ENCODE measurements at regions not wholly inside any gene's neighbourhood (a gene's known extent, or its start where the extent isn't known, plus 50 kb on each side); places are given as distances from the start of the nearest gene placed in this dataset.

GRCh38 chr1:208449951-208450350 lies 205.8 kb upstream of the PLXNA2 start:
- Histone ChIP-seq H3K36me3 (ENCODE audit: control insufficient read depth, insufficient read depth, low read length) (no peaks in the 10 kb centered on the region), H3K27me3 (ENCODE audit: control insufficient read depth, insufficient read depth, low read length) (no peaks in the 10 kb centered on the region), H3K4me3 (ENCODE audit: low read depth, low read length) (no peak overlapping the region)
- no peak for DNase-seq (ENCODE audit: low read depth)
- TF ChIP-seq, protein P1, sequence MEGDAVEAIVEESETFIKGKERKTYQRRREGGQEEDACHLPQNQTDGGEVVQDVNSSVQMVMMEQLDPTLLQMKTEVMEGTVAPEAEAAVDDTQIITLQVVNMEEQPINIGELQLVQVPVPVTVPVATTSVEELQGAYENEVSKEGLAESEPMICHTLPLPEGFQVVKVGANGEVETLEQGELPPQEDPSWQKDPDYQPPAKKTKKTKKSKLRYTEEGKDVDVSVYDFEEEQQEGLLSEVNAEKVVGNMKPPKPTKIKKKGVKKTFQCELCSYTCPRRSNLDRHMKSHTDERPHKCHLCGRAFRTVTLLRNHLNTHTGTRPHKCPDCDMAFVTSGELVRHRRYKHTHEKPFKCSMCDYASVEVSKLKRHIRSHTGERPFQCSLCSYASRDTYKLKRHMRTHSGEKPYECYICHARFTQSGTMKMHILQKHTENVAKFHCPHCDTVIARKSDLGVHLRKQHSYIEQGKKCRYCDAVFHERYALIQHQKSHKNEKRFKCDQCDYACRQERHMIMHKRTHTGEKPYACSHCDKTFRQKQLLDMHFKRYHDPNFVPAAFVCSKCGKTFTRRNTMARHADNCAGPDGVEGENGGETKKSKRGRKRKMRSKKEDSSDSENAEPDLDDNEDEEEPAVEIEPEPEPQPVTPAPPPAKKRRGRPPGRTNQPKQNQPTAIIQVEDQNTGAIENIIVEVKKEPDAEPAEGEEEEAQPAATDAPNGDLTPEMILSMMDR (IDR thresholded peaks at IDR 0.05; ENCODE audit: insufficient read depth, low read length, poor library complexity, severe bottlenecking): no peak

DNA sequence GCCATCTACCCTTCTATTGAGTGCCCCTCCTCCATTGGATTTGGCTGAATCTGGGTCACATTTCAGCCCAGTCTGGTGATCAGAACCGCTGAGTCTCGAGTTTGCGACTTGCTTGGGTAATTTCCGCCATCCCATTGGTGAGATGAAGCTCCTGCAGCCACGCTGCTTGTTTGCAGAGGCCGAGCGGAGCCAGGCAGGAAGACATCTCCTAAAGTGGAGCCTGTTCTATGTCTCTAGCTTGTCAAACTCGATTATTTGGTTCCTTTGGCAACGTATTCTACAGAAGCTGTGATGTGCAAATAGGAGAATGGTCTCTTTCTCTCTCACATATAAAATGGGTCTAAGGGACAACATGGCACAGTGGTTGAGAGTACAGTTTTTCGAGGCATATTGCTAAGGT lies 206.8 kb upstream of the PLXNA2 start:
- no peak for DNase-seq (ENCODE audit: low read depth)
- TF ChIP-seq, protein P1 (IDR thresholded peaks at IDR 0.05; ENCODE audit: insufficient read depth, low read length, poor library complexity, severe bottlenecking): no peak
- Histone ChIP-seq H3K4me3 (ENCODE audit: low read depth, low read length) (no peak overlapping the region), H3K27me3 (ENCODE audit: control insufficient read depth, insufficient read depth, low read length) (no peaks in the 10 kb centered on the region), H3K36me3 (ENCODE audit: control insufficient read depth, insufficient read depth, low read length) (no peaks in the 10 kb centered on the region)

DNA sequence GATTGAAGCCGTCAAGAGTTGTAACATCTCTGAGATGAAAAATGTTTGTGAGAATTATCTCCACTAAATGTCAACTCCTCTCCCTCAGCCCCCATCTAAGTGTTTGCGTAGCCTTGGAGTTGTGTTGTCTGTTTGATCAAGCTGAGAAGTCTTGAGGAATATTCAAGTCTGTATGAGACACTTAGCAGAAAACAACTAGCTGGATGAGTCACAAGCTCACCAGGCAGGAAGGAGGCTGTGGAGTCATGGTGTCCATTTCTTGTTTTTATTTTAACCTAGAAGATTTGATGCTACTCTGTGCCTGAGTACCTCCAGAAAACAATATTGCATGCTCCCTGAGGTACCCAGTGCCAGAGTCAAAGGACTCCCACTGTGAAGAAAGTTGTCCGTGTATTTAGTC lies 211.6 kb upstream of the PLXNA2 start:
- no peak overlapping the region for H3K4me3 ChIP-seq (ENCODE audit: low read depth, low read length)
- no peaks in the 10 kb centered on the region for H3K36me3 ChIP-seq (ENCODE audit: control insufficient read depth, insufficient read depth, low read length)
- no peaks in the 10 kb centered on the region for H3K27me3 ChIP-seq (ENCODE audit: control insufficient read depth, insufficient read depth, low read length)
- peak; percentile 16 for DNase-seq (ENCODE audit: low read depth)
- TF ChIP-seq, protein P1 (IDR thresholded peaks at IDR 0.05; ENCODE audit: insufficient read depth, low read length, poor library complexity, severe bottlenecking): no peak

- Histone ChIP-seq H3K36me3 (ENCODE audit: control insufficient read depth, insufficient read depth, low read length) (no peaks in the 10 kb centered on the region), H3K4me3 (ENCODE audit: low read depth, low read length) (no peak overlapping the region), H3K27me3 (ENCODE audit: control insufficient read depth, insufficient read depth, low read length) (no peaks in the 10 kb centered on the region)
- TF ChIP-seq, protein P1 (IDR thresholded peaks at IDR 0.05; ENCODE audit: insufficient read depth, low read length, poor library complexity, severe bottlenecking): no peak
- DNase-seq (ENCODE audit: low read depth): no peak
Observed at GRCh38 chr1:208456487-208456886, 212.3 kb upstream of the PLXNA2 start.

DNA sequence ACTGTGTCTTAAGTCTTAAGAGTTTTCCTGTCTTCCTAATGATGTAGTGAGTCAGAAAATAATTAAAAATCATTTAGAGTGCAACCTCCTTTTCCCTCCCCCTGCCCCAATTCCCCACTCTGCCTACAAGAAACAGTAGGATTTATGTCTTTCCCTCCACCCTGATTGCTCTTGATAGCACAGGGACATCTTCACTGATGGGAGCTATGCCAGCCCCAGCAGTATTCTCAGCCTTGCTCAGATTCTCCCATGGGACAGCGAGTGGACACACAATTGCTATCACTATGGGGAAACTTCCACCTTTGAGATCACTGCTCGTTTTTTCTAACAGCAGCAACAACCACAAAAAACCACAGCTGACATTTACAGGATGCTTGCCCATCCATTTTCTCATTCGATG lies 216.6 kb upstream of the PLXNA2 start:
- no peak for DNase-seq (ENCODE audit: low read depth)
- Histone ChIP-seq H3K27me3 (ENCODE audit: control insufficient read depth, insufficient read depth, low read length) (no peaks in the 10 kb centered on the region), H3K4me3 (ENCODE audit: low read depth, low read length) (no peak overlapping the region), H3K36me3 (ENCODE audit: control insufficient read depth, insufficient read depth, low read length) (no peaks in the 10 kb centered on the region)
- TF ChIP-seq, protein P1 (IDR thresholded peaks at IDR 0.05; ENCODE audit: insufficient read depth, low read length, poor library complexity, severe bottlenecking): no peak

DNA sequence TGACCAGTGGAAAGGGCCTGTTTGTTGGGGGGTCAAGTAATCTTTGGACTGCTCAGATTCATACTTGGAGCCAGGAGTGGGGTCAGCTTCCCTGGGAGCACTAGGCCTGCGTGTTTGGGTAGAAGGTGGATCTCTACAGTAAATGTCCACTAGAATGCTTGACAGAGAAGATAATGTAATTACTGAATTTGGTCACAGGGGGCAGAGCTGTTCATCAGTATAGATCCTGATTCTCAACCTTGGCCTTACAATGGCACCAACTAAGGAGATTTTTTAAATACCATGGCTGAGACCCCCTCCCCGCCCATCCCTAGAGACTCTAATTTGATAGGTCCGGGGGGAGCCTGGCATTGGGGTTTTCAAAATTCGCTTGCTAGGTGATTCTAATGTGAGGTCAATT lies 217.5 kb upstream of the PLXNA2 start:
- TF ChIP-seq, protein P1 (IDR thresholded peaks at IDR 0.05; ENCODE audit: insufficient read depth, low read length, poor library complexity, severe bottlenecking): peak; percentile 21
- no peaks in the 10 kb centered on the region for H3K27me3 ChIP-seq (ENCODE audit: control insufficient read depth, insufficient read depth, low read length)
- DNase-seq (ENCODE audit: low read depth): no peak
- H3K36me3 ChIP-seq (ENCODE audit: control insufficient read depth, insufficient read depth, low read length): no peaks in the 10 kb centered on the region
- H3K4me3 ChIP-seq (ENCODE audit: low read depth, low read length): no peak overlapping the region
